ENCODE measurements at regions not wholly inside any gene's neighbourhood (a gene's known extent, or its start where the extent isn't known, plus 50 kb on each side); places are given as distances from the start of the nearest gene placed in this dataset.

DNA sequence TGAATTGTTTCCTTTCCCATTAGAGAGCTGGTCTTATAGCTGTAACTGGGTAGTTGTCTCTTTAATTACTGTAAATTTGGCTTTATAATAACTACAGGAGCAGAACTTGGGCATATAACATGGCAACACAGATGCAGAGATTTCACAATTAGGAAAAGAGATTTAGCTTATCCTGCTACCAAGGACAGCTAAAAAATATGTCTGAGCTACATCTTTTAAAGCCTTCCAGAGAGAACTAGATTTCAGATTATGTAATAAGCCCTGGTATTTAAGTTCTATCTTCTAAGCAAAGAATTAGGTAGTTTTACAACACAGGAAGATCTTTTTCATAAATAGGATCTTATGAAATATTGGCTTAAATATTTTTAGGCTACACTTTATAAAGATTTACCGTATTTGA lies 313.8 kb downstream of the S1PR1 start:
- TF ChIP-seq CTCF (IDR thresholded peaks at IDR 0.05) (no peak), EZH2phosphoT487 (IDR thresholded peaks at IDR 0.05) (no peak)

All from neural progenitor cell (in vitro differentiated cells).